ENCODE measurements at regions not wholly inside any gene's neighbourhood (a gene's known extent, or its start where the extent isn't known, plus 50 kb on each side); places are given as distances from the start of the nearest gene placed in this dataset.

DNA sequence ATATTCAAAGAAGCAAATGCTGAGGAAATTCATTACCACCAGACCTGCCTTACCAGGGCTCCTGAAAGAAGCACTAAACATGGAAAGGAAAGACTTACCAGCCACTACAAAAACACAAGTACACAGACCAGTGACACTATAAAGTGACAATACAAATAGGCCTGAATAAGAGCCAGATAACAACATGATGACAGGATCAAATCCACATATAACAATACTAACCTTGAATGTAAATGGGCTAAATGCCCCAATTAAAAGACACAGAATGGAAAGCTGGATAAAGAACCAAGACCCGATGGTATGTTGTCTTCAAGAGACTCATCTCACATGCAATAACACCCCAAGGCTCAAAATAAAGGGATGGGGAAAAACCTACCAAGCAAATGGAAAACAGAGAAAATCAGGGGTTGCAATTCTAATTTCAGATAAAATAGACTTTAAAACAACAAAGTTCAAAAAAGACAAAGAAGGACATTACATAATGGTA is 353.4 kb downstream of the LNPK start:
- Mint-ChIP-seq H3K36me3 (ENCODE audit: low read depth) (no peaks in the 10 kb centered on the region), H3K4me1 (ENCODE audit: low read depth) (no peaks in the 10 kb centered on the region), H3K9me3 (ENCODE audit: insufficient read depth) (no peaks in the 10 kb centered on the region), H3K27me3 (ENCODE audit: low read depth) (no peaks in the 10 kb centered on the region), H3K27ac (no peak overlapping the region), H3K4me3 (no peak overlapping the region)
- DNase-seq (no peak), ATAC-seq (no peak)
- CTCF ChIA-PET = no interaction called here
- POLR2A ChIA-PET = no interaction called here

DNA sequence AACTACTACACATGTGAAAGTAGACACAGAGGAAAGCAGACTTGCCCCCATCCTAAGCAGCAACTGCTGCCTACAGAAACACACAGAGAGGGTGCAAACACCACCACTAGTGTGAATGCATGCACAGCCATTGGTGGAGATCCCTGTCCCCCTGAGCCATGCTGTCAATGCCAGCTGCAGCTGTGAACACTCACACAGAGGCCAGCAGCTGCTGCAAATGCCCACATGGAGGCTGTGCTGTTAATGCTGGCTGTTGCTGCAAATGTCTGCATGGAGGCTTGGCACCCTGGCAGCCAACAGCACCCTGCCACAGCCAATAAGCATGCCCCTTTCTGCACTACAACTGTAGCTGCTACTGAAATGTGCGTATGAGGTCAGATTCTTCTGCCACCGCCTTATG is 355.0 kb downstream of the LNPK start:
- CTCF ChIA-PET = no interaction called here
- H3K27me3 Mint-ChIP-seq (ENCODE audit: low read depth) = no peaks in the 10 kb centered on the region
- POLR2A ChIA-PET = no interaction called here
- no peaks in the 10 kb centered on the region for H3K9me3 Mint-ChIP-seq (ENCODE audit: insufficient read depth)
- ATAC-seq (no peak), DNase-seq (no peak)
- no peaks in the 10 kb centered on the region for H3K36me3 Mint-ChIP-seq (ENCODE audit: low read depth)
- H3K4me1 Mint-ChIP-seq (ENCODE audit: low read depth) = no peaks in the 10 kb centered on the region
- H3K27ac Mint-ChIP-seq = no peak overlapping the region
- H3K4me3 Mint-ChIP-seq = no peak overlapping the region

DNA sequence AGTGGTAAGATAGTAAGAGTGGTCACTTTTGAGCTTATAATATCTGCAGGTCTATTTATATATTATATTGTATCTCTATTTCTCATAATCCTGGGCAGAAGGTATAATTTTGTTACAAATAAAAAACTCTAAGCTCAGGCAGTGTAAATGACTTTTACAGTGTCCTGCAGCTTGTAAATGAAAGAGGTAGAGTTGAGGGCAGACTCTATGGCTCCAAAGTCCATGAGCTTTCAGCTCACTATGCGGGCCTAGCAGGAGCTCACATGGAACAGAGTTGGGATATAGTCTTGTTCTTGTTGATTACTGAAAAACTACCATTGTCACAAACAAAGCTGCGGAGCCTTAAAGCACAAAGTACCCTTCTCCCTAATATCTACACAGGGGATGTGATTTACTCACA is 361.4 kb downstream of the LNPK start:
- DNase-seq (no peak), ATAC-seq (no peak)
- ChIA-PET CTCF (no interaction called here), POLR2A (no interaction called here)
- Mint-ChIP-seq H3K27ac (no peak overlapping the region), H3K36me3 (ENCODE audit: low read depth) (no peaks in the 10 kb centered on the region), H3K27me3 (ENCODE audit: low read depth) (no peaks in the 10 kb centered on the region), H3K9me3 (ENCODE audit: insufficient read depth) (no peaks in the 10 kb centered on the region), H3K4me3 (no peak overlapping the region), H3K4me1 (ENCODE audit: low read depth) (no peaks in the 10 kb centered on the region)

DNA sequence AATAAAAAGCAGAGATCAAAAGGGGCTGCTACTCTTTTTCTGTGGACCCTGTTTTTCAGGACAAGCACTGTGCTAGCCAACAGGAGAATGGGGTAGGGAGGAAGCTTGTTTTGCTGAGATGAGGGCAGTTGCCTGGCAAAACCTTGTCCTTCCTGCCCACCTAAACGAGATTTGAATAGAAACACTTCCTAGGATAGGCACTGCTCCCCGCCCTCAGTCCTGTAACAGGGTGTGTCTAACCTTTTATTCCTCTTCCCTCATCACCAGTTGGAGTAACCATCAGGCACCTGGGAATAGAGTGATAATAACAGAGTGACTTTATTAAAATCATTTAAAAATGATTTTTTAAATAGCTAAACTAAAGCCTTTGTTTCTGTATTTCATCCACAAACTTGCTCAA is 368.8 kb downstream of the LNPK start:
- H3K27me3 Mint-ChIP-seq (ENCODE audit: low read depth) = peaks cover 4% of the 10 kb centered on the region
- CTCF ChIA-PET = interaction anchor here (0.9 kb wide), 1 partner anchor 822 kb away, joined by 3 read pairs; no protein-coding TSS in a partner anchor
- no peak overlapping the region for H3K4me3 Mint-ChIP-seq
- no peaks in the 10 kb centered on the region for H3K4me1 Mint-ChIP-seq (ENCODE audit: low read depth)
- no peak overlapping the region for H3K27ac Mint-ChIP-seq
- no peaks in the 10 kb centered on the region for H3K36me3 Mint-ChIP-seq (ENCODE audit: low read depth)
- H3K9me3 Mint-ChIP-seq (ENCODE audit: insufficient read depth) = no peaks in the 10 kb centered on the region
- DNase-seq (no peak), ATAC-seq (no peak)
- POLR2A ChIA-PET = no interaction called here

DNA sequence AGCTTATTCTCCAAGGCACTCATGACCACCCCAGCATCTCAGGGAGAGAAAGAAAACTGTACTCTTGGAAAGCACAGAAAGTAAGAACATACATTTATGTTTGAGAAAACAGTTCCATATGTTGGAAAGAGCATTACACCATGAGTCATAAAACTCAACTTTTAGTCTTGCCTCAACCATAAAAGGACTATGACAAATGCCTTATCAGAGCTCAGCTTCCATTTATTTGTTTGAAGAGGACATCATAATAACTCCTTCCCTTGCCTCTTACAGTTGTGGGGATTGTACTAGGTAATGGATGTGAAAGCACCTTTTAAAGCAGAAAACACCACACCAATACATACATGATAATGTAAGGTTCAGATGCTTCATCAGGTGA is 370.8 kb downstream of the LNPK start:
- Mint-ChIP-seq H3K27me3 (ENCODE audit: low read depth) (peaks cover 4% of the 10 kb centered on the region), H3K4me1 (ENCODE audit: low read depth) (no peaks in the 10 kb centered on the region), H3K27ac (no peak overlapping the region), H3K4me3 (no peak overlapping the region), H3K9me3 (ENCODE audit: insufficient read depth) (no peaks in the 10 kb centered on the region), H3K36me3 (ENCODE audit: low read depth) (no peaks in the 10 kb centered on the region)
- no peak for DNase-seq
- no peak for ATAC-seq
- ChIA-PET CTCF (no interaction called here), POLR2A (no interaction called here)

DNA sequence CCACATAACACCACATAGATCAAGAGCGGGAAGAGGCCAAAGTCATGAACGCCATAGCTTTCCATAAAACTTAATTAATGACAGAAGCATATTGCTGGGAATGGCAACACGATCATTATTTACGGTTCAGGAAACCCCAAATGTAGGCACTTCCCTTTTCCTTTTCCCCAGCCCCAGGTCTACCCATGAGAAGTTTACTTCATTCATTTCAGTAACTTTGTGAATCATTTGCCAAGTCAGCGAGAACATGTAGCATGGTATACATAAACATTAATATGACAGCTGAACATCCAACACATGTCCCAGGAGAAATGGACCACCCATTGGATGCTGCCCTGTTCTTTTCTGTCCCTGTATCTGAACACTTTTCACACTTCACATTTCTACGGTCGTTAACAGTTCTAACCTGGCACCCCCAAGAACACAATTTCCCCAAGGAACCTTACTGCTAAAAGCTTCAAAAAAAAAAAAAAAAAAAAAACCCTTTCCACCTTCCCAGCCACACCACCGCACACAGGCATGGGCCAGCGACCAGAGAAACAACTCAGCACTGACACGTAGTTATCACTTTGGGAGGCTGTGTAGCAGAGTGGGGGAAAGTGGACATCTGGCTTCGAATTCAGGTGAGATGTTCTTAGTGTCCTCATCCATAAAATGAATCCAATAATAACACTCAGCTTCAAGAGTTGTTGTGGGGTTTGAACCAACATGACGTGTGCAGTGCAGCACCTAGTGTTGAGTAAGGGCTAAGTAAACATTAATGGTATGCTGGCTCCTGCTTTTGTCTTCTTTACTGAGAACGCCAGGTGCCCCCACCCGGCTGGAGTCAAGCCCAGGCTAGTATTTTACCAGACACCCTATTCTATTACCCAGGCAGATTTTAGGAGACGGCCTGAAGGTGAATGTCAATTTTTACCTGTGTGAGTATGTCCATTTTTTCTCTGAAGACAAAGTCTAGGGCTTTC is 371.5 kb downstream of the LNPK start:
- ATAC-seq (no peak), DNase-seq (no peak)
- H3K9me3 Mint-ChIP-seq (ENCODE audit: insufficient read depth) = no peaks in the 10 kb centered on the region
- no peak overlapping the region for H3K4me3 Mint-ChIP-seq
- ChIA-PET CTCF (no interaction called here), POLR2A (no interaction called here)
- H3K4me1 Mint-ChIP-seq (ENCODE audit: low read depth) = no peaks in the 10 kb centered on the region
- no peak overlapping the region for H3K27ac Mint-ChIP-seq
- H3K27me3 Mint-ChIP-seq (ENCODE audit: low read depth) = peaks cover 4% of the 10 kb centered on the region
- no peaks in the 10 kb centered on the region for H3K36me3 Mint-ChIP-seq (ENCODE audit: low read depth)

DNA sequence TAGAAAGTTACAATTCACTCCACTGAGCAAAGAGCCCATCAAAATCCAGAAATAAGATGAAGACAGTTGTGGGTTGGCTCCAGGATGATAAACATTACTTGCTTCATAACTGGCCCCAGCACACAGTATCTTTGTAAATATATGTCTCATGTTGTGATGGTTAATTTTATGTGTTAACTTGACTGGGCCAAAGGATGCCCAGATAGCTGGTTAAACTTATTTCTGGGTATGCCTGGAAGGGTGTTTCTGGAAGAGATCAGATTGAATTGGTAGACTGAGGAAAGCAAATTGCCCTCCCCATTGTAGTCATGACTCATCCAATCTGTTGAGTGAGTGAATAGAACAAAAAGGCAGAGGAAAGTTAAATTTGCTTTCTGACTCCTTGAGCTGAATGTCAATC is 373.8 kb downstream of the LNPK start:
- DNase-seq (no peak), ATAC-seq (no peak)
- CTCF ChIA-PET = no interaction called here
- Mint-ChIP-seq H3K27ac (no peak overlapping the region), H3K4me3 (no peak overlapping the region), H3K27me3 (ENCODE audit: low read depth) (peaks cover 4% of the 10 kb centered on the region), H3K36me3 (ENCODE audit: low read depth) (no peaks in the 10 kb centered on the region), H3K9me3 (ENCODE audit: insufficient read depth) (no peaks in the 10 kb centered on the region), H3K4me1 (ENCODE audit: low read depth) (no peaks in the 10 kb centered on the region)
- POLR2A ChIA-PET = no interaction called here

DNA sequence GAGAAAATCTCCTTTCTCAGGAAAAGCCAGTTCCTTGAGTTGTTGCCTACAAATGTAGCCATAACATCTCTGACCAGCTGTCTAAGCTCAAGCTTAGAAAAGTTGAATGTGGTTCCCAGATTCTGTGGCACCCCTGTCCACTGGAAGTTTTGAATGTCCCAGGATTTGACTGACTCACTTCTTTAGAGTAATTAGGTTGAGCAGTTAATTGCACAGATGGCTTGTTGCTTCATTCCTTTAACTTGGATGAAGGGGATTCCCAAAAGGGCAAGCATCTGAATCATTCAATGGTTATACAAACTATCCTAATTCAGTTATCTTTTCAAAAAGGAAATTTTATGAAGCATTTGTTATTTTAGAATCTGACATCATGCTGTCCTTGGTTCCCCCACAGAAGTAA is 374.7 kb downstream of the LNPK start:
- Mint-ChIP-seq H3K9me3 (ENCODE audit: insufficient read depth) (no peaks in the 10 kb centered on the region), H3K4me1 (ENCODE audit: low read depth) (no peaks in the 10 kb centered on the region), H3K27me3 (ENCODE audit: low read depth) (peaks cover 4% of the 10 kb centered on the region), H3K4me3 (no peak overlapping the region), H3K27ac (no peak overlapping the region), H3K36me3 (ENCODE audit: low read depth) (no peaks in the 10 kb centered on the region)
- POLR2A ChIA-PET = no interaction called here
- DNase-seq (no peak), ATAC-seq (no peak)
- CTCF ChIA-PET = no interaction called here

DNA sequence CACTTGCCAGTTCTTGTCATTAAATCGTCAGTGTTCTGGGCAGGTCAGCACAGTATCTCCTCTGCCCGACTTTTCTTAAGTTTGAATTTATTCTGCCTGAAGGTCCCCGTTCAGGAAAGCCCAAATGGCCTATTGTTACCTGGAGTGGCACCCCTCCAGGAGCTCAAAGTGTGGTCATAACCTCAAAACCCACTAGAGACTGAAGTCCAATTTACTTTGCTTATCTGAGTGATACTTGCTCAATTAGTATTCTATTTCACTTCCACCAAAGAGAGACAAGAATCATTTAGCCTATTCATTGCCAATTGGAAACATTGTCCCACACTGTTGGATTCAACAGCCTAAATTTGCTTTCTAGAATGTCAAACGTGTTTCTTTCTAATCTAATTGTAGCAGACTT is 375.3 kb downstream of the LNPK start:
- no peaks in the 10 kb centered on the region for H3K4me1 Mint-ChIP-seq (ENCODE audit: low read depth)
- H3K27me3 Mint-ChIP-seq (ENCODE audit: low read depth) = peaks cover 4% of the 10 kb centered on the region
- ATAC-seq (no peak), DNase-seq (no peak)
- no peaks in the 10 kb centered on the region for H3K36me3 Mint-ChIP-seq (ENCODE audit: low read depth)
- no peak overlapping the region for H3K4me3 Mint-ChIP-seq
- H3K9me3 Mint-ChIP-seq (ENCODE audit: insufficient read depth) = no peaks in the 10 kb centered on the region
- ChIA-PET CTCF (no interaction called here), POLR2A (no interaction called here)
- no peak overlapping the region for H3K27ac Mint-ChIP-seq

DNA sequence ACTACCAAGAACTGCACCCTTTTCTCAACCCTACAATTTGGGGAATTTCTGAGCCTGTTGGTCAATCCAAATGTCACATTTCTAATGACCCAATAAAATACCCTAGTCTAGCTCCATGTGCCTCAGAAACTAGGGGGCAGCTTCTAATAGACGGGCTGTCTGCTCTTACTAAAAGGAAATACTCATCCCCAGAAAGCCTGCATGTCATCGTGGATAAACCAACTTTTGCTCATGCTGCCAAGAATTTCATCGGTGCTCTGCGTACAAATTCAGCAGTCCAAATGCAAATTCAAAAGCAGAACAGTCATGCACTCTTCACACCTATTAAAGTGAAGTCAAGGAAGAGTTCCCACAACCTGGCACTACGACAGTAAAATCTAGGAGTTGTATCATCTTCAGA is 377.3 kb downstream of the LNPK start:
- H3K27ac Mint-ChIP-seq = no peak overlapping the region
- no peaks in the 10 kb centered on the region for H3K27me3 Mint-ChIP-seq (ENCODE audit: low read depth)
- DNase-seq (no peak), ATAC-seq (no peak)
- CTCF ChIA-PET = no interaction called here
- no peaks in the 10 kb centered on the region for H3K4me1 Mint-ChIP-seq (ENCODE audit: low read depth)
- no peaks in the 10 kb centered on the region for H3K9me3 Mint-ChIP-seq (ENCODE audit: insufficient read depth)
- no peak overlapping the region for H3K4me3 Mint-ChIP-seq
- H3K36me3 Mint-ChIP-seq (ENCODE audit: low read depth) = no peaks in the 10 kb centered on the region
- POLR2A ChIA-PET = interaction anchor here (0.5 kb wide), 1 partner anchor 33 kb away, joined by 5 read pairs; no protein-coding TSS in a partner anchor

DNA sequence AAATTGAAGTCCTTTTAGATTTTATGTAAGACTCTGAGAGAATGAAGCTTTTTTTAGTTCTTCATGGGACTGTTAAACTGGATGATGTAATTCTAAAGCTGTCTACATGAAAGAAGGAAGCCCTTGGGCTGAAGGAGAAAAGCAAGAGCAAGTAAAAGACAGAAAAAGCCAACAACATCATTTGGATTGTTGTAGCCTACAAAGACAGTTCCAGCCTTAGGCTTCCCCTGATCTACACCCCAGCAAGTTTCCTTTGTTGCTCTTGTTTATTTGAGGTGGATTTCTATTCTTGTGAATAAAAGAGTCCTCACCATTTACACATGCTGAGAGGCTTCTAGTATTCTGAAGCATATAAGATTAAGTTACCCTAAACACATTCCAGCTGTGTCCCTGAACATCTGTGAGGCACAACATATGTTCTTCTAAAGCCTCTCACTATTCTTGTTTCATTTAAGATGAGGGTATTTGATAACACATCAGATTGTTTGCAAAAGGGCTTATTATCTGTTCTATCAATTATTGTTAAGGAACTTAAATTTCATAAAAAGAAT is 377.8 kb downstream of the LNPK start:
- H3K4me3 Mint-ChIP-seq = no peak overlapping the region
- DNase-seq (no peak), ATAC-seq (no peak)
- H3K9me3 Mint-ChIP-seq (ENCODE audit: insufficient read depth) = no peaks in the 10 kb centered on the region
- POLR2A ChIA-PET = interaction anchor here (0.5 kb wide), 1 partner anchor 33 kb away, joined by 5 read pairs; no protein-coding TSS in a partner anchor
- H3K4me1 Mint-ChIP-seq (ENCODE audit: low read depth) = no peaks in the 10 kb centered on the region
- no peaks in the 10 kb centered on the region for H3K27me3 Mint-ChIP-seq (ENCODE audit: low read depth)
- no peak overlapping the region for H3K27ac Mint-ChIP-seq
- H3K36me3 Mint-ChIP-seq (ENCODE audit: low read depth) = no peaks in the 10 kb centered on the region
- CTCF ChIA-PET = no interaction called here

DNA sequence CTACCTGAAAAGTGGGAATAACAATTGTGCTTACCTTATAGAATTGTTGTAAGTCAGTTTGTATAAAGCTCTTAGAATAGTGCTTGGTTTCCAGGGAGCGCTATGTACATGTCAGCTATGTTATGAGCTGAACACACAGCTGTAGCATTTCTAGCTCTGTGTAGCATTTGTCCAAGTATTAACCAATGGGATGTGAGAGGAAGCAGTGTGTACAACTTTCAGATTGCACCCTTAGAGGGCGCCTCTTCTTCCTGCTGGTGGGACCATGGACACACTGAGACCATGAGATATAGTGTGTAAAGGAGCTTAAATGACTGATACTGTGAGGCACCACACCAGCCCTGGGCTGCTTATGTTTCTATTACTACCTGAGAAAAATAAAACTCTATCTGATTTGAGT is 380.2 kb downstream of the LNPK start:
- H3K27me3 Mint-ChIP-seq (ENCODE audit: low read depth) = no peaks in the 10 kb centered on the region
- POLR2A ChIA-PET = no interaction called here
- ATAC-seq = no peak
- H3K9me3 Mint-ChIP-seq (ENCODE audit: insufficient read depth) = no peaks in the 10 kb centered on the region
- no peaks in the 10 kb centered on the region for H3K4me1 Mint-ChIP-seq (ENCODE audit: low read depth)
- no peaks in the 10 kb centered on the region for H3K36me3 Mint-ChIP-seq (ENCODE audit: low read depth)
- H3K4me3 Mint-ChIP-seq = no peak overlapping the region
- H3K27ac Mint-ChIP-seq = no peak overlapping the region
- CTCF ChIA-PET = interaction anchor here (0.6 kb wide), 1 partner anchor 1295 kb away, joined by 3 read pairs; no protein-coding TSS in a partner anchor
- DNase-seq = no peak

All from activated CD8-positive, alpha-beta T cell treated with anti-CD3 and anti-CD28 coated beads, Interleukin-2, amount 10 ng/mL, durations not matched to agents 7 days and 5 days (primary cell).